ENCODE measurements at regions not wholly inside any gene's neighbourhood (a gene's known extent, or its start where the extent isn't known, plus 50 kb on each side); places are given as distances from the start of the nearest gene placed in this dataset.
"Not testable (repeated sequence)": the region's sequence is repeated elsewhere in the genome, so short reads cannot be mapped to it uniquely, and the experiment has no call there.

GRCh38 chr15:22186846-22187532 lies 106.7 kb downstream of the OR4M2 start:
- not testable (repeated sequence) for H2AFZ ChIP-seq (ENCODE audit: low read length); H3K79me2 ChIP-seq (ENCODE audit: low read length); H3K27ac ChIP-seq (ENCODE audit: low read length); H3K36me3 ChIP-seq (ENCODE audit: insufficient read depth, low read length); H3K4me1 ChIP-seq (ENCODE audit: low read length); H3K27me3 ChIP-seq (ENCODE audit: low read length); DNase-seq; H3K9me3 ChIP-seq (ENCODE audit: low read length); H4K20me1 ChIP-seq (ENCODE audit: insufficient read depth, low read depth, low read length); H3K4me3 ChIP-seq (ENCODE audit: low read length); H3K9ac ChIP-seq (ENCODE audit: low read length); H3K4me2 ChIP-seq (ENCODE audit: low read depth, low read length, poor library complexity, severe bottlenecking); H3K9me2 ChIP-seq (replicated peaks; ENCODE audit: insufficient read depth, low read length)

- H2AFZ ChIP-seq (ENCODE audit: low read length); H3K27me3 ChIP-seq (ENCODE audit: low read length); H4K20me1 ChIP-seq (ENCODE audit: insufficient read depth, low read depth, low read length); H3K27ac ChIP-seq (ENCODE audit: low read length); H3K9me2 ChIP-seq (replicated peaks; ENCODE audit: insufficient read depth, low read length); H3K4me2 ChIP-seq (ENCODE audit: low read depth, low read length, poor library complexity, severe bottlenecking); H3K36me3 ChIP-seq (ENCODE audit: insufficient read depth, low read length); H3K79me2 ChIP-seq (ENCODE audit: low read length); H3K9ac ChIP-seq (ENCODE audit: low read length); H3K9me3 ChIP-seq (ENCODE audit: low read length); DNase-seq; H3K4me1 ChIP-seq (ENCODE audit: low read length); H3K4me3 ChIP-seq (ENCODE audit: low read length): not testable (repeated sequence)
Measured at GRCh38 chr15:22191818-22192217, 111.5 kb downstream of the OR4M2 start.

GRCh38 chr15:22194739-22195617 lies 114.7 kb downstream of the OR4M2 start:
- not testable (repeated sequence) for H3K36me3 ChIP-seq (ENCODE audit: insufficient read depth, low read length); H3K4me1 ChIP-seq (ENCODE audit: low read length); H3K27ac ChIP-seq (ENCODE audit: low read length); H2AFZ ChIP-seq (ENCODE audit: low read length); H3K9ac ChIP-seq (ENCODE audit: low read length); H4K20me1 ChIP-seq (ENCODE audit: insufficient read depth, low read depth, low read length); H3K9me2 ChIP-seq (replicated peaks; ENCODE audit: insufficient read depth, low read length); H3K79me2 ChIP-seq (ENCODE audit: low read length); H3K4me2 ChIP-seq (ENCODE audit: low read depth, low read length, poor library complexity, severe bottlenecking); DNase-seq; H3K9me3 ChIP-seq (ENCODE audit: low read length); H3K4me3 ChIP-seq (ENCODE audit: low read length); H3K27me3 ChIP-seq (ENCODE audit: low read length)

GRCh38 chr15:22196423-22196822 lies 116.1 kb downstream of the OR4M2 start:
- not testable (repeated sequence) for H3K4me2 ChIP-seq (ENCODE audit: low read depth, low read length, poor library complexity, severe bottlenecking); H3K27ac ChIP-seq (ENCODE audit: low read length); H4K20me1 ChIP-seq (ENCODE audit: insufficient read depth, low read depth, low read length); H3K9ac ChIP-seq (ENCODE audit: low read length); H3K9me2 ChIP-seq (replicated peaks; ENCODE audit: insufficient read depth, low read length); H3K27me3 ChIP-seq (ENCODE audit: low read length); H3K4me3 ChIP-seq (ENCODE audit: low read length); H3K36me3 ChIP-seq (ENCODE audit: insufficient read depth, low read length); DNase-seq; H2AFZ ChIP-seq (ENCODE audit: low read length); H3K9me3 ChIP-seq (ENCODE audit: low read length); H3K79me2 ChIP-seq (ENCODE audit: low read length); H3K4me1 ChIP-seq (ENCODE audit: low read length)

GRCh38 chr15:22200417-22200816 lies 120.1 kb downstream of the OR4M2 start:
- H3K79me2 ChIP-seq (ENCODE audit: low read length); H3K27me3 ChIP-seq (ENCODE audit: low read length); H3K9ac ChIP-seq (ENCODE audit: low read length); H3K9me2 ChIP-seq (replicated peaks; ENCODE audit: insufficient read depth, low read length); H3K36me3 ChIP-seq (ENCODE audit: insufficient read depth, low read length); H3K9me3 ChIP-seq (ENCODE audit: low read length); H3K4me1 ChIP-seq (ENCODE audit: low read length); H2AFZ ChIP-seq (ENCODE audit: low read length); H4K20me1 ChIP-seq (ENCODE audit: insufficient read depth, low read depth, low read length); H3K4me3 ChIP-seq (ENCODE audit: low read length); DNase-seq; H3K4me2 ChIP-seq (ENCODE audit: low read depth, low read length, poor library complexity, severe bottlenecking); H3K27ac ChIP-seq (ENCODE audit: low read length): not testable (repeated sequence)

GRCh38 chr15:22201993-22202659 lies 121.8 kb downstream of the OR4M2 start:
- not testable (repeated sequence) for H3K9me2 ChIP-seq (replicated peaks; ENCODE audit: insufficient read depth, low read length); H3K4me1 ChIP-seq (ENCODE audit: low read length); H3K9me3 ChIP-seq (ENCODE audit: low read length); H2AFZ ChIP-seq (ENCODE audit: low read length); H3K36me3 ChIP-seq (ENCODE audit: insufficient read depth, low read length); H3K4me2 ChIP-seq (ENCODE audit: low read depth, low read length, poor library complexity, severe bottlenecking); H4K20me1 ChIP-seq (ENCODE audit: insufficient read depth, low read depth, low read length); H3K79me2 ChIP-seq (ENCODE audit: low read length); H3K9ac ChIP-seq (ENCODE audit: low read length); DNase-seq; H3K4me3 ChIP-seq (ENCODE audit: low read length); H3K27ac ChIP-seq (ENCODE audit: low read length); H3K27me3 ChIP-seq (ENCODE audit: low read length)

GRCh38 chr15:22203208-22203607 lies 122.9 kb downstream of the OR4M2 start:
- DNase-seq; H3K4me1 ChIP-seq (ENCODE audit: low read length); H3K27me3 ChIP-seq (ENCODE audit: low read length); H3K9me2 ChIP-seq (replicated peaks; ENCODE audit: insufficient read depth, low read length); H3K79me2 ChIP-seq (ENCODE audit: low read length); H3K4me2 ChIP-seq (ENCODE audit: low read depth, low read length, poor library complexity, severe bottlenecking); H3K4me3 ChIP-seq (ENCODE audit: low read length); H3K9ac ChIP-seq (ENCODE audit: low read length); H3K27ac ChIP-seq (ENCODE audit: low read length); H3K36me3 ChIP-seq (ENCODE audit: insufficient read depth, low read length); H3K9me3 ChIP-seq (ENCODE audit: low read length); H4K20me1 ChIP-seq (ENCODE audit: insufficient read depth, low read depth, low read length); H2AFZ ChIP-seq (ENCODE audit: low read length): not testable (repeated sequence)

- not testable (repeated sequence) for H3K4me2 ChIP-seq (ENCODE audit: low read depth, low read length, poor library complexity, severe bottlenecking); H3K9me3 ChIP-seq (ENCODE audit: low read length); H3K36me3 ChIP-seq (ENCODE audit: insufficient read depth, low read length); H4K20me1 ChIP-seq (ENCODE audit: insufficient read depth, low read depth, low read length); H3K27ac ChIP-seq (ENCODE audit: low read length); DNase-seq; H3K9ac ChIP-seq (ENCODE audit: low read length); H2AFZ ChIP-seq (ENCODE audit: low read length); H3K9me2 ChIP-seq (replicated peaks; ENCODE audit: insufficient read depth, low read length); H3K4me3 ChIP-seq (ENCODE audit: low read length); H3K4me1 ChIP-seq (ENCODE audit: low read length); H3K27me3 ChIP-seq (ENCODE audit: low read length); H3K79me2 ChIP-seq (ENCODE audit: low read length)
Measured at GRCh38 chr15:22209086-22209485, 128.8 kb downstream of the OR4M2 start.

All from Karpas-422 (cell line).